DOHH2 (cell line): ENCODE measurements at regions not wholly inside any gene's neighbourhood (a gene's known extent, or its start where the extent isn't known, plus 50 kb on each side); places are given as distances from the start of the nearest gene placed in this dataset.
"Not testable (repeated sequence)": the region's sequence is repeated elsewhere in the genome, so short reads cannot be mapped to it uniquely, and the experiment has no call there.

ENCODE experiments used
- H3F3A ChIP-seq: fragments of 200-600 bp; sonication (generic), shearing (Covaris generic); 2 replicates; pipeline ENCODE4 v1.6.0; 2016; ENCODE audit warnings: antibody characterized with exemption, mild to moderate bottlenecking; ENCODE audit not compliant: control insufficient read depth, insufficient read depth
- H3K27ac ChIP-seq: fragments of 200-600 bp; sonication (generic); 2 replicates; pipeline ENCODE4 v1.5.1; 2014; ENCODE audit warnings: low read depth, mild to moderate bottlenecking, low read length, moderate library complexity
- H3K27me3 ChIP-seq: fragments of 200-600 bp; sonication (generic); 2 replicates; pipeline ENCODE4 v1.6.1; 2014; ENCODE audit warnings: mild to moderate bottlenecking, low read length, mixed read lengths; ENCODE audit not compliant: control insufficient read depth
- H3K36me3 ChIP-seq: fragments of 200-600 bp; sonication (generic); 2 replicates; pipeline ENCODE4 v1.6.1; 2014; ENCODE audit warnings: mild to moderate bottlenecking, low read length, moderate library complexity, mixed read lengths; ENCODE audit not compliant: control insufficient read depth
- H3K4me1 ChIP-seq: fragments of 200-600 bp; sonication (generic); 2 replicates; pipeline ENCODE4 v1.6.1; 2014; ENCODE audit warnings: mild to moderate bottlenecking, low read length, mixed read lengths; ENCODE audit not compliant: control insufficient read depth
- H3K4me2 ChIP-seq: fragments of 200-600 bp; sonication (generic); 2 replicates; pipeline ENCODE4 v1.6.0; 2014; ENCODE audit warnings: mild to moderate bottlenecking, low read length, moderate library complexity
- H3K4me3 ChIP-seq: fragments of 200-600 bp; sonication (generic); 2 replicates; pipeline ENCODE4 v1.5.1; 2014; ENCODE audit warnings: mild to moderate bottlenecking, low read length, mixed read lengths
- H3K79me2 ChIP-seq: fragments of 200-600 bp; sonication (generic); 2 replicates; pipeline ENCODE4 v1.6.1; 2014; ENCODE audit warnings: mild to moderate bottlenecking, low read length, mixed read lengths; ENCODE audit not compliant: control insufficient read depth
- H3K9me2 ChIP-seq: fragments of 200-600 bp; sonication (generic); replicated peaks from 2 replicates; pipeline ENCODE4 v1.6.1; 2014; ENCODE audit warnings: mild to moderate bottlenecking, low read length, mixed read lengths; ENCODE audit not compliant: control insufficient read depth
- H3K9me3 ChIP-seq: fragments of 200-600 bp; sonication (generic); 2 replicates; pipeline ENCODE4 v1.6.1; 2014; ENCODE audit warnings: antibody characterized with exemption, low read length, mixed read lengths; ENCODE audit not compliant: control insufficient read depth, insufficient read depth
- H4K20me1 ChIP-seq: fragments of 200-600 bp; sonication (generic); 2 replicates; pipeline ENCODE4 v1.6.0; 2014; ENCODE audit warnings: low read depth, mild to moderate bottlenecking, antibody characterized with exemption, low read length, moderate library complexity; ENCODE audit not compliant: control insufficient read depth, insufficient read depth
- CTCF ChIP-seq: fragments of 200-600 bp; sonication (generic); IDR thresholded peaks from one replicate; pipeline ENCODE4 v1.5.1; 2014; ENCODE audit warnings: antibody characterized with exemption, mild to moderate bottlenecking, low read depth, low read length; ENCODE audit not compliant: poor library complexity, severe bottlenecking
- EZH2phosphoT487 ChIP-seq: fragments of 200-600 bp; sonication (generic); IDR thresholded peaks from 2 replicates; pipeline ENCODE4 v1.6.1; 2017; ENCODE audit warnings: borderline replicate concordance, mild to moderate bottlenecking, antibody characterized with exemption, low read length, moderate library complexity, mixed read lengths

DNA sequence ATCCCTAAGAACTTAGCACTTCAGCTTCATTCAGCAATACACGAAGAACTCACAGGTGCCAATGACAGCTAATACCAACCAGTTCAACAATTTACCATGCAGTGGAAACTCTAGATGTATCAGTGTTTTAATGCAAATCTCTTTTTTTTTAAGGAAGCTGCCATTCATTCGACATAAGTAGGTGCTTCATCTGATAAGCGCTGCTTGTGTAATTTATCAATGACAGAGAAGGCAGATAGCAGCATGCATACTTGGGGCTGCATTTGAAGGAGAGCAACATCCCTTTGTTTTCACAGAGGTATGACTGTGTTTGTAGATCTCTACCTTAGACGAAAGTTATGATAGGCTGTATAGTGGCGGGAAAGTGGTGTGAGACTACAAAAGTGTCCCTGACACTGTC is 977.1 kb downstream of the AACS start:
- no peaks in the 10 kb centered on the region for H3K4me1 ChIP-seq
- no peaks in the 10 kb centered on the region for H3K27me3 ChIP-seq
- H4K20me1 ChIP-seq, result no peaks in the 10 kb centered on the region
- no peaks in the 10 kb centered on the region for H3F3A ChIP-seq
- no peaks in the 10 kb centered on the region for H3K36me3 ChIP-seq
- H3K4me2 ChIP-seq, result no peak overlapping the region
- peaks cover 2% of the 10 kb centered on the region; the same call in 1 of the 2 replicates for H3K9me3 ChIP-seq
- TF ChIP-seq EZH2phosphoT487 (no peak), CTCF (no peak)
- no peaks in the 10 kb centered on the region for H3K9me2 ChIP-seq
- no peak overlapping the region for H3K4me3 ChIP-seq
- no peak overlapping the region for H3K27ac ChIP-seq
- H3K79me2 ChIP-seq, result no peaks in the 10 kb centered on the region

GRCh38 chr12:126049501-126049900 is 984.3 kb downstream of the AACS start:
- not testable (repeated sequence) for H3K4me2 ChIP-seq, H3K4me1 ChIP-seq, H3K9me3 ChIP-seq, H3K9me2 ChIP-seq, H4K20me1 ChIP-seq, H3K4me3 ChIP-seq, H3K27ac ChIP-seq, H3K79me2 ChIP-seq, H3K27me3 ChIP-seq, H3K36me3 ChIP-seq, H3F3A ChIP-seq

GRCh38 chr12:126051611-126052107 is 986.4 kb downstream of the AACS start:
- H3K36me3 ChIP-seq, result no peaks in the 10 kb centered on the region
- no peak overlapping the region for H3K27ac ChIP-seq
- no peaks in the 10 kb centered on the region for H4K20me1 ChIP-seq
- TF ChIP-seq CTCF, result no peak
- TF ChIP-seq EZH2phosphoT487, result no peak
- H3K4me1 ChIP-seq, result no peaks in the 10 kb centered on the region
- no peaks in the 10 kb centered on the region for H3K27me3 ChIP-seq
- H3K79me2 ChIP-seq, result no peaks in the 10 kb centered on the region
- no peak overlapping the region for H3K4me3 ChIP-seq
- H3K4me2 ChIP-seq, result no peak overlapping the region
- H3K9me2 ChIP-seq, result no peaks in the 10 kb centered on the region
- H3K9me3 ChIP-seq, result no peaks in the 10 kb centered on the region
- no peaks in the 10 kb centered on the region for H3F3A ChIP-seq

DNA sequence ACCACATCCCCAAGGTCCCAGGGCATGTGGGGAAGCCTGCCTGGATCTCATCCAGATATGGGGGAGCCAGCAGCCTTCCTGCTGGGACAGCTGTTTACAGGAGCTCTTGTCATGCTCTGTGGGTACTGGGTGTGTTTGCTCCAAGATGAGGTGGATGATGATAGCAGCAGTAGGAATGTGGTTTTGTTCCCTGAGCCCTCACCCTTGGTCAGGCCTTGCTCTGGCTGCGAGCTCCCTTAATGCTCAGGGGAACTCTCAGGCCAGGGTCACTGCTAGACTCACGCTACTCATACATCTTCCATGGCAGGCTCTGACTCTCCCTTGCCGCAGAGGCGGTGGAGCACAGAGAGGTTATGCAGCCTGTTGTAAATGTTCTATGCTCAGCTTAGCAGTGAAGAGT is 990.3 kb downstream of the AACS start:
- Histone ChIP-seq H3K27ac (no peak overlapping the region), H3K9me2 (no peaks in the 10 kb centered on the region), H3K36me3 (no peaks in the 10 kb centered on the region), H3K4me2 (no peak overlapping the region), H3K4me1 (no peaks in the 10 kb centered on the region), H4K20me1 (no peaks in the 10 kb centered on the region), H3F3A (no peaks in the 10 kb centered on the region), H3K79me2 (no peaks in the 10 kb centered on the region), H3K4me3 (no peak overlapping the region), H3K27me3 (no peaks in the 10 kb centered on the region), H3K9me3 (no peaks in the 10 kb centered on the region)
- no peak for TF ChIP-seq EZH2phosphoT487
- no peak for TF ChIP-seq CTCF
